ENCODE measurements at regions not wholly inside any gene's neighbourhood (a gene's known extent, or its start where the extent isn't known, plus 50 kb on each side); places are given as distances from the start of the nearest gene placed in this dataset.

- no peak for TF ChIP-seq CTCF (IDR thresholded peaks at IDR 0.05; ENCODE audit: insufficient read depth, low read length, poor library complexity, severe bottlenecking)
- no peak for TF ChIP-seq EZH2phosphoT487 (conservative IDR thresholded peaks at IDR 0.05; ENCODE audit: low read length)
Measured at GRCh38 chr20:6439737-6440442, 317.1 kb upstream of the FERMT1 start.

Data from SU-DHL-6 (cell line).